ELR (cell line): ENCODE measurements at regions not wholly inside any gene's neighbourhood (a gene's known extent, or its start where the extent isn't known, plus 50 kb on each side); places are given as distances from the start of the nearest gene placed in this dataset.
"Not testable (repeated sequence)": the region's sequence is repeated elsewhere in the genome, so short reads cannot be mapped to it uniquely, and the experiment has no call there.

ENCODE experiments used
- DNase-seq: peaks from one replicate; pipeline ENCODE4 v3.0.0-alpha.2; 2015; ENCODE audit warnings: low read depth

DNA sequence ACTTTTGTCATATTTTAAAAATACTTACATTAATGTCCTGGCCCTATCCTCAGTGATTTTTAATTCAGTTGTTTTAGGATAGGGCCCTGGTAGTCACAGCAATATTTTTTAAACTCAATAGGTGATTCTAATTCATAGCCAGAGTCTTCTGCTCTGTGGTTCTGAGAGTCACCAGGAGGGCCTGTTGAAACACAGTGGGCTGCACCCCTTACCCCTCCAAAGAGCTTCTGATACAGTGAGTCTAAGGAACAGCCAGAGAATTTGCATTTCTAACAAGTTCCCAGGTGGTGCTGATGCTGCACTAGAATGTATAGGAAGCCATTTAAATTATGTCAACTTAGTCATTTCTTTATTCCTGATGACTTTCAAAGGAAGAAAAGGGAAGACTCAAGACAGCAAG is 458.3 kb upstream of the ARRDC3 start:
- no peak for DNase-seq

DNA sequence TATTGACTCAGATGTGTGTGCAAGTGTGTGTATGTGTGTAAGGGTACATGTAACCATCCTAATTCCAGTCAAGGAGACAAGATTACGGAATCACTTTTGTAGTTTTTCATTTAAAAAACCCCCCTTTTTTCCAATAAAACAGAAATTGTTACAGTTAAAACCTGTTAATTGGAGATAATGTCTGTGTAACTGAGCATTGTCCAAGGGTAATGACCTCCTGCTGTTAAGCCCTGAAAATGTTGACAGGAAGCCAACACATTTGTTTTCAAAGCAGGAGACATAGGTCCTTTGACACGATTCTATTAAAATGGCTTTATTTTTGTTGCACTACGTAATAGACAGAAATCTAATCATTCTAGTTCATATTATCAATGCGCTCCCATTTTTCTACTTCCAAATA is 457.3 kb upstream of the ARRDC3 start:
- no peak for DNase-seq

- DNase-seq = no peak
Measured at GRCh38 chr5:91839721-91840120, 456.6 kb upstream of the ARRDC3 start.

DNA sequence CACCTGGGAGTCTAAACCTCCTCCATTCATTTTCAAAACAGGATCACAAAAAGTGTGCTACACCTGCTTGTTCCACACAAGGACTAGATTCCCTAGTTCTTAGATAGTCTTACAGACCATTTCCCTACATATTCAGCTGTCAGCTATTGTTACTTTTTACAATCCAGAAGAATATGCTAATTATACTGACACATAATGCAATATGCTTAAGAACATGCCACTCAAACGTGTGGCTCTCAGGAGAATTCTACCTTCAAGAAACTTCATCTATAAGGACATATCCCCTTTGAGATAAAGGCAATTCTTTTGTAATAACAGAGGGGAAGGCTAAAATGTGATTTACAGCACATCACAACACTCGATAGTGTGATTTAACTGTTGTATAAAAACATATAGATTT is 456.1 kb upstream of the ARRDC3 start:
- DNase-seq = no peak

DNA sequence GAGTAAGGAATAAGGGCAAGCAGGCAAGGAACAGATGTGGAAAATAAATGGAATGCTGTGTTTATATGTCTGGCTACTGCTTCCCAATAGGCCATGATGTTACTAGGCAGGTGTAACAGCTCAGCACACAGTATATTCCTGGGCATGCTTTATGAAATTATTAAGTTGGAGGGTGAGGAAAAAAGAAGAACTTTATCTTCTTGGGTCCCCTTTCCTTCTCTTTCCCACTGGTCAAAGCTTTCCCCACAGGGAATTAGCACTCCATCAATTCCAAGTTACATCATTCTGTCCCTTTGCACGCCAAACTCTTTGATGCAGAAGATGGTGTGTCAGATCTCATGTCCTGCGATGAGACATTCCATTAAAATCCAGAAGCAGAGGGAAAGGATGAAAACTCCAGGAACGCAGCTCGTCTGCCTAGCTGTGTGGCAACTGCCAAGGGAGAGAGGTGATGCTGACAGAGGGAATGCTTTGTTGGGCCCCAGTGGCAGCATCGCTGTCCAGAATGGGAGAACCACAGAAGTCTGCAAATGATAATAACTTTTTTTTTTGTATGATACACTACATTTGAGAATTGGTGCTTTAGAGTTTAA is 447.3 kb upstream of the ARRDC3 start:
- DNase-seq = peak; percentile 7

DNA sequence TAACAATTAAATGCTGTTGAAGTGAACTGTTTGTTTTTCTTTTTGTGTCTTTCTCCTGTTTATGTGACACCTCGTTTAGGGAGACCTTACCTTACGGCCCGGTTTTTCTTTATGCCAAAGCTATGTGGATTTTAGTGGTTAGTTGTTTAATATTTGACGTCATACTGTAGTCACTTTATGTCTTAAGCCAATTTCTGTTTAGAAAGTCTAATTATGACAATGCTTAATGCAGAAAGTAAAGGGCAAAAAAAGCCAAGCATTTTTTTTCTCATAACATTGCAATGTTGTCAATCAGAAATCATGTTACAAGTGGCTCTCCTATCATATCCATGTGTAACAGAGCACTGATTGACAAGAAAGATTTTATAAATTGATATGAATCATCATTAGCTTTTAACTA is 442.5 kb upstream of the ARRDC3 start:
- DNase-seq = no peak

DNA sequence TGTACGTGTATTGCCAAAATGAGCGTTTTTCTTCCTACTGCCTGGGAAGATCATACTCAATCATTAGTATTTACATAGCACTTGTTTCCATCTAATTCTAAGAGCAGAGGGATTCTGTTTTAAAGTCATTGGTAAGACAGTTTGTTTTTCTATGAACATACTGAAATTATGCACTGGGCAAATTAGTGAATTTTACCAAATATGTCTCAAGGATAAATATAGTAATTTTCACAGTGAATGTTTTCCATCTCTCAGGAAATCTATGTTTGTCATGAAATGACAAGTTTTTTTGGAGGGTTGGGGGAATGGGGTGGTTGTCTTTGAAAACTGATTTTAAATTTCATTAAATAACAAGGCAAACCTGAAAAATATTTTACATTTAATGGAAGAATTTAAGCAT is 441.3 kb upstream of the ARRDC3 start:
- no peak for DNase-seq

DNA sequence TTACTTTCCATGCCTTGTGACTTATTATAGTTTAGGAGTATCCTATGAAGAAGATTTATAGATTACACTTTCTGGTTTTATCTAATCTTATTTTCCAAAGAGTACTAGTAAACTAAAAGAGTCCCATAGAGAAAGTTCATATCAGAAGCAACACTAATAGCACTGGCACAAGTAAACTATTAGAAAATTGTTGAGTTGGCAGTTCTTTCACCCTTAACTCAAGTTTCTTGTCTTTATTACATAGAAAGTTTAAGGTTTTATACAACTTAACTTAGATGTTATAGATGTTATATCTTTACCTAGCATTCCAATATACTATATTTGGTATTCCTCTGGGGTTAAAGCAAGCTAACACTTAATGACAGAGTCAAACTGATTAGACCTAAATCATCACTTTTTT is 437.8 kb upstream of the ARRDC3 start:
- no peak for DNase-seq

DNA sequence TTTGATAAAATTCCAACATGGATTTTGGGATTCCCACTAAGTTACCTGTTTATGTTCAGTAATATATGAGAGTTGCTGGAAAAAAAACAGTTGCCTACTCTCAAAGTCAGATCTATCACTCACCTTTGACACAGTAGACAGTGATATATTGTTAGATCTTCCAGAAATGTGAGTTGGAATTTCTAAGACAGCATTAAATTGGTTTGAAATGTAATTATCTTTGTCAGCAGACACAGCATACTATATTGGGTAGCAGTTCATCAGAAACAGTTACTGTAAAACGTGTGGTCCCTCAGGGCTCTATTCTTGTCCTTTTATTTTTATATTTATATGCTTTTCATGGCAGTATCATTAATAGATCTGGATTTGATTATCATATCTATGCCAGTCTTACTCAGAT is 433.6 kb upstream of the ARRDC3 start:
- DNase-seq = no peak

DNA sequence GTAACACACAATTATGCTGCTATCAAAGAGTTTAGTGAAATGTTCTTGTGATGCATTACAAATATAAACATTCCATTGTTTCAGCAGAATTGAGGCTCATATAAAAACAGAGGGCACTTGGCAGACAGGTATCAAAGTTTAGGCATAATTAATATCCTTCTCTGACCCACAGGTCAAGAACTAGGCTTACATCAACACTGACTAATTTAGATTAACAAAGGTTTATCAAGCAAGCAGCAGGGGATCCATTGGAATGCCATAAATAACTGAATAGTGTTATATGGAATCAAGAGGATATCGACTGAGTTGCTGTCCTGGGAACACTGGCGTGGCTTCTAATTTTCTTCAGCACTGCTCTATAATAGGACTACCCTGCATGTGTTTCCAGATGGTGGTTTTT is 414.5 kb upstream of the ARRDC3 start:
- DNase-seq = no peak

DNA sequence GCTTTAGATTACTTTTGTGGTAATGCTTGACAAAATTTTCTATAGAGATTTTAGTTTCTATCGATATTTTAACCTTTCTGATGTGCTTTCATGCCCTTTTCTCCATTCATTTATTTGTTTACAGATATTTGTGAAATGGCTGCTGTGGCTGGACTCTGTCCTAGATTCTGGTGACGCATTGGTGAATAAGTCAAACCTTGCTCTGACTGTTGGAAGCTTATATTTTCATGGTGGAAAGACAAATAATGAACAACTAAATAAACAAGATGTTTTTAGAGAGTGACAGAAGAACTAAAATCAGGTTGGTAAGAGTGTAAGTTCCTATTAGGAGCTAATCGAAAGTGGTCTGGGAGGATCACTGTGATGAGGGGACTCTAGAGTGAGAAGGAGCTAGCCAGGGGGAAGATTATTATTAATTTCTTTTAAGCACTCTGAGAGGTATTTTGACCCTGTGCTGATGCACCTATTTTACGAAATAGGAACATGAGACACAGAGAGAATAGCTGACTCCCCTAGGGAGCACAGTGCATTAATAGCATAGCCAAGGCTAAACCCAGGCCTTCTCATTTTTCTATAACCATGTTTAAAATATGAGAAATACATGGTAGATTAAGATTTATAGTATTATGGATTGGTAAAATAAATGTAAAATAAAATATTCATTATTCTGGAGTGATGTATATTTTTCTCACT is 411.9 kb upstream of the ARRDC3 start:
- no peak for DNase-seq

DNA sequence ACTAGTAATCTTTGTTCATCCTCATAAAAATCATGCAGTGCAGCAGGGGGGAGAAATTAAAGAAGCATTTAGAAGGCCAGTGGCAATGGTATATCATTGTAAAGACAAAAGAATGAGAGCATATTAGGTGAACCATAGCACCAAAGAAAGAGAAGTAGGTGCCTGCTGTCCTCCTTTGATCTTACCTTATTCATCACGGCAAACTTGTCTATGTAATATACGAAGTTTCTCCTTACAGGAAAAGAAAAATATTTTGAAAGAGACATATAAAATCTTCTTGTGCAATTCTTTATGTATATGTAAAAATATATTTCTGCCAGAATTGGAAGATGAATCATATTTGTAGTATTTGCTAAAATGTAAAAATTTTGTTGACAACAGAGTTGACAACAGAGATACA is 411.3 kb upstream of the ARRDC3 start:
- DNase-seq = no peak

- peak; percentile 34 for DNase-seq
Measured at GRCh38 chr5:91787718-91788117, 404.6 kb upstream of the ARRDC3 start.

- DNase-seq = no peak
Measured at GRCh38 chr5:91777671-91778070, 394.6 kb upstream of the ARRDC3 start.

GRCh38 chr5:91776249-91776648 is 393.1 kb upstream of the ARRDC3 start:
- DNase-seq = no peak

DNA sequence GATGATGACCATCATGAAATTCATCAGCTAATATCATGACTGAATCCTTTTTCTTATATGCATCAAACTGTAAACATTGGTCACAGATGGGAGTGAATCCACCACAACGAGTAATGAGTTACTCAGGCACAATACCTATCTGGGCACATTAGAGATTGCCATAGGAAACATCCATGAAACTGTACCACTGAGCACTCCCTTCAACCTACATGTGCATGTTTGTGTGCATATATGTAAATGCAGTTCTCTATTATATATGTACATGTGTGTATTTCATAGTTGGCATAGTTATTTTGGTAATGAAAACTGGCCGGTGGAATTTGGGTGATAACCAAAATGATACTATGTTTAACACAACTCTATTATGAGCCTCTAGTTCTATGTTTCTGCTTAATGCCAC is 387.3 kb upstream of the ARRDC3 start:
- peak; percentile 12 for DNase-seq

DNA sequence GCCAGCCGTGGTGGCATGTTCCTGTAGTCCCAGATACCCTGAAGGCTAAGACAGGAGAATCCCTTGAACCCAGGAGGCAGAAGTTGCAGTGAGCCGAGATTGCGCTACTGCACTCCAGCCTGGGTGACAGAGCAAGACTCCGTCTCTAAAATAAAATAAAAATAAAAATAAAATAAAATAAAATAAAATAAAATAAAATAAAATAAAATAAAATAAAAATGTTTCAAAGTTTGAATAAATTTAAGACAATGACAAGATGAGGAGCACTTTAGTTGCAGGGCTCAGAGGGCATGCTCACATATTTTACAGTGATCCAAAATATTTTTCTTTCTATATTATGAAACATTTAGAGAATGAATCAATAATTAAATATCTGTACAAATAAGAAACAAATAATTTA is 374.3 kb upstream of the ARRDC3 start:
- DNase-seq = not testable (repeated sequence)

DNA sequence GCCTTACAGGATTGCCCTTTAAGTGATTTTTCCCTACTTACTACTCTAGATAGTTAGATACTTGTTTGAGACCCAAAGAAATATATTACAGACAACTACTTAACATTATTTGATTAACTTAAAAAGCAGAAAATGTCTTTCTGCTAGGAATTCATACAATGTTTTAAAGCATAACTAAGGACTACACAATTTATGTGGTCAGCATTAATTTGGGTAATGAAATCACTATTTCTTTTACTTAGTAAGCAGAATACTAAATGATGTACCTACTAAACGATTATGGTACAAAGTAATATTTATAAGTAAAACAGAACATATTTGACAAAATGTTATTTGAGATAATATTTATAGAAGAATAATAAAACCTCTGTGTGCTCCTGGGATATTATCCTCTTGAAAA is 371.9 kb upstream of the ARRDC3 start:
- DNase-seq = no peak

GRCh38 chr5:91744470-91744869 is 361.4 kb upstream of the ARRDC3 start:
- DNase-seq = not testable (repeated sequence)

GRCh38 chr5:91742550-91742949 is 359.4 kb upstream of the ARRDC3 start:
- no peak for DNase-seq

DNA sequence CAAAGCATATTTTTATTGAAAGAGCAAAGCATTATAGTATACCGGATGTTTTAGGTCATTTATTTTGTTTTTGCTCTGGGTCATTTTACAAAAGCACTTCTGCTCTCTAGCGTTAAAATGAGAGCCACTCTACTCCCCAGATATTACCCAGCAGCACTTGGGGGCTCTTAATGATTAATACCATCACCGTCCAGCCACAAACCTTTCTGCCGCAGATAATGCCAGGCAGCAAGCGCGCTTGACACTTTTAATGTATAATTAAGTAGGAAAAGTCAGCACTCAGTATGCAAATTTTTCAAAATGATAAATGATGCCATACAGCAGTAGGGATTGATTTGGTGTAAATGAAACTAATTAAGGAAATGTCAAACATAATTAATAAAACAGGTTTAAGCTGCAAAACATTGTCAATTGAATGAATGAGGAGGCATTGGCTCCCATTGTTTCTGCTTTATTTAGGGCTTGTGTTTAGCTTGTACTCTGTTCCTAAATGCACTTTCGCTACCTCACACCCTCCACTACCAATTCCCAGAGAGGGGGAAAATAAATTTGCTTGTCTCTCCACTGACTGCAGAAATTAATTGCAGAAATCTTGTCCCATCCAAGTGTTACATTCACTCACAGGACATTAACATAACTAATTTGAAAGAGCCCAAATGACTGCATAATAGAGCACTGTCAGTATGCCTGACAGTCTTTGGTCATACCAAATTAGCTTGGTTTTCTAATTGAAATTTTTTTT is 358.8 kb upstream of the ARRDC3 start:
- no peak for DNase-seq

- DNase-seq = no peak
Measured at GRCh38 chr5:91730026-91730425, 346.9 kb upstream of the ARRDC3 start.

DNA sequence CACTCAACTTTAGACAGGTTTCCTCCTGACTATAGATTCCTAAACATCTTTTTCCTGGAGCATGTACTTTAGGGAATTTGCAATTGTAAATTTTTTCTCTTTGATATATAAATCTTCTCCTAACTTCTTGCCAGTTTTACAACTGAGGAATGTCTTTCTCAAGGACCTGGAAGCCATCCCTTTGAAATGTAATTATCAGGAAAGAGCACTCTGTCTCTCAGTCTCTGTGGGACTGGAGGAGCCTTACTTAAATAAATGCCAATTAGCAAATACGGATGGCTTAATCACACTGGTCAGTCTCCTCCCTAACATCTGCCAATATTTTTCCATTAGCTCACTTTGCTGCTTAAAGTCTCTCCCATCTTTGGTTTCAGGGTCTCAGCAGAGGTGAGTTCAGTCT is 344.3 kb upstream of the ARRDC3 start:
- DNase-seq = no peak
